ENCODE measurements at regions not wholly inside any gene's neighbourhood (a gene's known extent, or its start where the extent isn't known, plus 50 kb on each side); places are given as distances from the start of the nearest gene placed in this dataset.

DNA sequence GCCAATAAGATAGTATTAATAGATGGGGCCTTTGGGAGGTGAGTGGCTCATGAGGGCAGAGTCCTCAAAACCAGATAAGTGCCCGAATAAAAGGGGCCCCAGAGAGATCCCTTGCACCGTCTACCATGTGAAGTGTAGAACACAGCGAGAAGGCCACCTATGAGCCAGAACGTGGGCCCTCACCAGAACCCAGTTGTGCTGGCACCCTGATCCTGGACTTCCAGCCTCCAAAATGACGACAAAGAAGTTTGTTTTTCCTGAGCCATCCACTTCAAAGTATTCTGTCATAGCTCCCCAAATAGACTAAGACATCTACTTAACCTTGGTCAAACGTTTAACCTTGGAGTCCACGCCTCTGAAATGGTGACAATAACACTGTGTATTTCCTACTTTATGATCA, 158.1 kb downstream of the EFNB2 start:
- ATAC-seq (no peak), DNase-seq (no peak)
- H3K27me3 ChIP-seq (ENCODE audit: low read depth), result no peaks in the 10 kb centered on the region
- intact Hi-C loops (cut with DNase I), result no loop called here
- no peak overlapping the region for H3K4me3 ChIP-seq
- TF ChIP-seq, protein P1, sequence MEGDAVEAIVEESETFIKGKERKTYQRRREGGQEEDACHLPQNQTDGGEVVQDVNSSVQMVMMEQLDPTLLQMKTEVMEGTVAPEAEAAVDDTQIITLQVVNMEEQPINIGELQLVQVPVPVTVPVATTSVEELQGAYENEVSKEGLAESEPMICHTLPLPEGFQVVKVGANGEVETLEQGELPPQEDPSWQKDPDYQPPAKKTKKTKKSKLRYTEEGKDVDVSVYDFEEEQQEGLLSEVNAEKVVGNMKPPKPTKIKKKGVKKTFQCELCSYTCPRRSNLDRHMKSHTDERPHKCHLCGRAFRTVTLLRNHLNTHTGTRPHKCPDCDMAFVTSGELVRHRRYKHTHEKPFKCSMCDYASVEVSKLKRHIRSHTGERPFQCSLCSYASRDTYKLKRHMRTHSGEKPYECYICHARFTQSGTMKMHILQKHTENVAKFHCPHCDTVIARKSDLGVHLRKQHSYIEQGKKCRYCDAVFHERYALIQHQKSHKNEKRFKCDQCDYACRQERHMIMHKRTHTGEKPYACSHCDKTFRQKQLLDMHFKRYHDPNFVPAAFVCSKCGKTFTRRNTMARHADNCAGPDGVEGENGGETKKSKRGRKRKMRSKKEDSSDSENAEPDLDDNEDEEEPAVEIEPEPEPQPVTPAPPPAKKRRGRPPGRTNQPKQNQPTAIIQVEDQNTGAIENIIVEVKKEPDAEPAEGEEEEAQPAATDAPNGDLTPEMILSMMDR (IDR thresholded peaks at IDR 0.05), result no peak
- H3K9me3 ChIP-seq, result no peaks in the 10 kb centered on the region
- peaks cover 16% of the 10 kb centered on the region for H3K4me1 ChIP-seq
- H3K27ac ChIP-seq, result no peak overlapping the region
- no peaks in the 10 kb centered on the region for H3K36me3 ChIP-seq

DNA sequence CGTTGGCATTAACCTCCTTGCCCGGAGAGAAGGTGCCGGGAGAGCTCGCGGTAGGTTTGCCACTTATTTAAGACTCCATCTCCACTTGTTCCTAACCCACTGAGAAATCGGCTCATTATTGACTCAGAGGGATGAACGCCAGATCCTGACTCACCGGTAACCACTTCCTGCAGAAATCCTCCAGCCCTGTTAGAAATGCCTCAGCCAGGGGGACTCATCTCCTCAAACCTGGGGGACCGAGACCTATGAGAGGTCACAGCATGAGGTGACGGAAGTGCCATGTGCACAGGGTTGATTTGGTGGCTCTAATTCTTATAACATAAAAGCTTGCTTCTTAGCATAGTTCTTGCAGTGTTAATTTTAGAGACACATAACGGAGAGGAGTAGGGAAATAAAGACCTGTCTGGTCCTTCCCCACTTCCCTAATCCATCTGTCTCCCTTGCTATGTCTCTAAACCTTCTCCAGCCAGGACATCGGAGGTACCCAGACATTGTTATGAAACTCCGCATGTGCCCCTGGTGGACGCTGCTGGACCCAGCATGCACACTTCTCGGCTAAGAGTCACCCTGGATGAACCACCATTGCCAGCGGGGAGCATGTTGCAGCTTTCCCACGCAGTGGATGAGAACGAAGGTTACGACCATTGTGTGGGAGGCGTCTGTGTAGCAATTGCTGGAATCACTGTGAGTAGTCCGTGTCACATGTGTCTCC, 158.9 kb downstream of the EFNB2 start:
- intact Hi-C loops (cut with DNase I), result no loop called here
- peak; percentile 58 to 76 for ATAC-seq
- peaks cover 16% of the 10 kb centered on the region for H3K4me1 ChIP-seq
- H3K36me3 ChIP-seq, result no peaks in the 10 kb centered on the region
- no peaks in the 10 kb centered on the region for H3K27me3 ChIP-seq (ENCODE audit: low read depth)
- TF ChIP-seq, protein P1 (IDR thresholded peaks at IDR 0.05), result no peak
- H3K9me3 ChIP-seq, result no peaks in the 10 kb centered on the region
- no peak overlapping the region for H3K27ac ChIP-seq
- peak; percentile 49 for DNase-seq
- H3K4me3 ChIP-seq, result no peak overlapping the region

DNA sequence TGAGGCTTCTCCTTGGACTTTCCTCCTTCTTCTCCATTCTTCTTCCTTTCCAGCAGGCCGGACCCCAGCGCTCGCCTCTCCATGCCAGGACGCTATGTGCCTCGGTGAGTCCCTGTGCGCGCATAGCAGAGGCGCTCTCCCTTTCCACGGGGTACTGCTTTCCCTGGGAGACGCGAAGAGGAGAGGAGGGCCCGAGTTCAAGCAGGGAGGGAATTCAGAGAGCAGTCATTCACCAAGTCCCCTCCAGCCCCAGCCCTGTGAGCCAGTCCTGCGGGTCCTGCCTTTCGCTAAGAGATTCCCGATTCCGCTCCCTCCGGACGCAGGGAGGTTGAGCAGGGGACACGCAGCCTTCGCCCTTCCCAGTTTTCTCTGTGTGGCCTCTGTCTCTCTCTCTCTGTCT, 160.4 kb downstream of the EFNB2 start:
- H3K4me3 ChIP-seq, result no peak overlapping the region
- H3K27me3 ChIP-seq (ENCODE audit: low read depth), result no peaks in the 10 kb centered on the region
- intact Hi-C loops (cut with DNase I), result no loop called here
- TF ChIP-seq, protein P1 (IDR thresholded peaks at IDR 0.05), result no peak
- H3K36me3 ChIP-seq, result no peaks in the 10 kb centered on the region
- no peak for ATAC-seq
- no peak for DNase-seq
- H3K4me1 ChIP-seq, result peaks cover 16% of the 10 kb centered on the region
- no peaks in the 10 kb centered on the region for H3K9me3 ChIP-seq
- no peak overlapping the region for H3K27ac ChIP-seq

DNA sequence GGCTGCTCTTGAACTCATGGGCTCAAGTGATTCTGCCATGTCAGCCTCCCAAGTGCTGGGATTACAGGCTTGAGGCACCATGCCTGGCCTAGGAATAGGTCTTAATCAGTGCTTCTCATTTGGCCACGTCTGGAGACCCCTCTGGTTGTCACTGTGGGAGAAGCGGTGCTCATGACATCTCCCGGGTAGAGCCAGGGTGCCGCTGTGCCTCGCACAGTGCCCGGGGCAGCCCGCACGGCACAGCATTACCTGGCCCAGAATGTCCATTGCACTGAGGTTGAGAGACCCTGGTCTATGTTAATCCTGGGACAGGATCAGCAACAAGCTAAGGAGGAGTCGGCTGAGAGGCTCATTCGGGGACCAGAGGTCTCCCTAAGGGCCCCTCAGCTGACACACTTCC, 160.8 kb downstream of the EFNB2 start:
- H3K36me3 ChIP-seq, result no peaks in the 10 kb centered on the region
- H3K4me3 ChIP-seq, result no peak overlapping the region
- peaks cover 16% of the 10 kb centered on the region for H3K4me1 ChIP-seq
- DNase-seq (no peak), ATAC-seq (peak in 1 of 2 donors; percentile 19)
- intact Hi-C loops (cut with DNase I), result no loop called here
- H3K9me3 ChIP-seq, result no peaks in the 10 kb centered on the region
- TF ChIP-seq, protein P1 (IDR thresholded peaks at IDR 0.05), result no peak
- no peaks in the 10 kb centered on the region for H3K27me3 ChIP-seq (ENCODE audit: low read depth)
- H3K27ac ChIP-seq, result no peak overlapping the region

DNA sequence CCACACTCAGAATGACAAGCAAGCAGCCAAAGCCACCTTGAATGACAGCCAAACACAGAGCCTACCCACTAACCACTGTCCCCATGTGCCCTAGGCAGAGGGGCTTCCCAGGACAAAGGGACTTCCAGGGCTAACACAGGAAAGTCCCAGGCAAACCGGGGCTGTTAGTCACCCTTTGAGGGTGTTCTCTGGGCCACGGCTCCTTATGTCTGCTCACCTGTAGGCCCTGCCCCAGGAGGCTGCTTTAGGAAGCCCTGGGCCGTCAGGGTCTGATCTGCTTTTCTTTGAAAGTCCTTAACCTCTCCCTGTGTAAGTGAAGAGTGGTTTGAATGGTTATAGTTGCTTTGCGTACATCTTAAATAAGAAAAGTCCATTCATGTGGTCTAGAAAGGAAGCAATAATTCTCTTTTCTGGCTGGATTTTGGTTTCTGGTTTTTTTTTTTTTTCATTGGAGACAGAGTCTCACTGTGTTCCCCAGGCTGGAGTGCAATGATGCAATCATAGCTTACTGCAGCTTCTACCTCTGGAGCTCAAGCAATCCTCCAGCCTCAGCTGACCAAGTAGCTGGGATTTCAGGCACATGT, 161.4 kb downstream of the EFNB2 start:
- Histone ChIP-seq H3K9me3 (no peaks in the 10 kb centered on the region), H3K4me3 (no peak overlapping the region), H3K4me1 (peaks cover 16% of the 10 kb centered on the region), H3K27ac (no peak overlapping the region), H3K36me3 (no peaks in the 10 kb centered on the region), H3K27me3 (ENCODE audit: low read depth) (no peaks in the 10 kb centered on the region)
- ATAC-seq (peak; percentile 48 to 59), DNase-seq (no peak)
- intact Hi-C loops (cut with DNase I), result no loop called here
- TF ChIP-seq, protein P1 (IDR thresholded peaks at IDR 0.05), result no peak
